ENCODE measurements at regions not wholly inside any gene's neighbourhood (a gene's known extent, or its start where the extent isn't known, plus 50 kb on each side); places are given as distances from the start of the nearest gene placed in this dataset.
A peak's percentile ranks its signal among the peaks of the same experiment; 100 is the strongest.
"Not testable (repeated sequence)": the region's sequence is repeated elsewhere in the genome, so short reads cannot be mapped to it uniquely, and the experiment has no call there.

DNA sequence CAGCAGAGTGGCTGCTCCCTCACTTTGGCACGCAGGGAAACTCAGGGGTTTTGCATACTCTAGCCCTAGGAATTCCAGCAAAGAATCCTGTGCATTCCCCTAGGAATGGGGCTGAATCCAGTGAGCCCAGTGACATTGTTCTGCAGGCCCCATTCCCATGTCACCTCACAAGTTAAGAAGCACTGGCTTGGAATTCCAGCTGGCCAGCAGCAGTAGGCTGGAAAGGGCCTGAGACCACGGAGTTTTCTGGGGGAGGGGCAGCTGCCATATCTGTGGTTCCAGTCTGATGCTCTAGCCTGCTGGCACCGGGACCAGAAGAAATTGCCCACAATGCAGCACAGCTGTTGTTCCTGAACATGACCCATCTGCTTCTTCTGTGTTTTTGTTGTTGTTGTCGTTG, 217.6 kb upstream of the DMRTA1 start:
- Histone ChIP-seq H3K4me3 (no peak overlapping the region), H3K36me3 (no peaks in the 10 kb centered on the region), H3K27ac (no peak overlapping the region), H3K27me3 (no peaks in the 10 kb centered on the region), H3K4me1 (no peaks in the 10 kb centered on the region), H3K9me3 (peaks cover 0 to 15% (median 9%) of the 10 kb centered on the region in 4 donors)
- TF ChIP-seq POLR2AphosphoS5 (IDR thresholded peaks at IDR 0.05) = no peak
- TF ChIP-seq POLR2A (IDR thresholded peaks at IDR 0.05) = no peak
- TF ChIP-seq EP300 (IDR thresholded peaks at IDR 0.05) = no peak
- TF ChIP-seq, protein P1, sequence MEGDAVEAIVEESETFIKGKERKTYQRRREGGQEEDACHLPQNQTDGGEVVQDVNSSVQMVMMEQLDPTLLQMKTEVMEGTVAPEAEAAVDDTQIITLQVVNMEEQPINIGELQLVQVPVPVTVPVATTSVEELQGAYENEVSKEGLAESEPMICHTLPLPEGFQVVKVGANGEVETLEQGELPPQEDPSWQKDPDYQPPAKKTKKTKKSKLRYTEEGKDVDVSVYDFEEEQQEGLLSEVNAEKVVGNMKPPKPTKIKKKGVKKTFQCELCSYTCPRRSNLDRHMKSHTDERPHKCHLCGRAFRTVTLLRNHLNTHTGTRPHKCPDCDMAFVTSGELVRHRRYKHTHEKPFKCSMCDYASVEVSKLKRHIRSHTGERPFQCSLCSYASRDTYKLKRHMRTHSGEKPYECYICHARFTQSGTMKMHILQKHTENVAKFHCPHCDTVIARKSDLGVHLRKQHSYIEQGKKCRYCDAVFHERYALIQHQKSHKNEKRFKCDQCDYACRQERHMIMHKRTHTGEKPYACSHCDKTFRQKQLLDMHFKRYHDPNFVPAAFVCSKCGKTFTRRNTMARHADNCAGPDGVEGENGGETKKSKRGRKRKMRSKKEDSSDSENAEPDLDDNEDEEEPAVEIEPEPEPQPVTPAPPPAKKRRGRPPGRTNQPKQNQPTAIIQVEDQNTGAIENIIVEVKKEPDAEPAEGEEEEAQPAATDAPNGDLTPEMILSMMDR (IDR thresholded peaks at IDR 0.05) = no peak
- DNase-seq = no peak
- ATAC-seq (ENCODE audit: low FRiP score in 2 of 2) = no peak
- WGBS, 2 donors = 74 to 94% methylated on average over 3 to 4 of the region's 4 CpGs

DNA sequence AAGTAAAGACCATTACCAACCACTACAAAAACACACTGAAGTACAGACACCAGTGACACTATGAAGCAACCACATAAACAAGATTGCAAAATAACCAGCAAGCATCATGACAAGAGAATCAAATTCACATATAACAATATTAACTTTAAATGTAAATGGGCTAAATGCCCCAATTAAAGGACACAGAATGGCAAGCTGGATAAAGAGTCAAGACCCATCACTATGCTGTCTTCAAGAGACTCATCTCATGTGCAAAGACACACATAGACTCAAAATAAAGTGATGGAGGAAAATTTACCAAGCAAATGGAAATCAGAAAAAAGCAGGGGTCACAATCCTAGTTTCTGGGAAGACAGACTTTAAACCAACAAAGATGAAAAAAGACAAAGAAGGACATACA, 215.3 kb upstream of the DMRTA1 start:
- not testable (repeated sequence) for ATAC-seq (ENCODE audit: low FRiP score in 2 of 2); DNase-seq; H3K27me3 ChIP-seq; H3K27ac ChIP-seq; H3K4me3 ChIP-seq; H3K4me1 ChIP-seq; H3K36me3 ChIP-seq
- peaks cover 0 to 13% (median 7%) of the 10 kb centered on the region in 4 donors for H3K9me3 ChIP-seq

DNA sequence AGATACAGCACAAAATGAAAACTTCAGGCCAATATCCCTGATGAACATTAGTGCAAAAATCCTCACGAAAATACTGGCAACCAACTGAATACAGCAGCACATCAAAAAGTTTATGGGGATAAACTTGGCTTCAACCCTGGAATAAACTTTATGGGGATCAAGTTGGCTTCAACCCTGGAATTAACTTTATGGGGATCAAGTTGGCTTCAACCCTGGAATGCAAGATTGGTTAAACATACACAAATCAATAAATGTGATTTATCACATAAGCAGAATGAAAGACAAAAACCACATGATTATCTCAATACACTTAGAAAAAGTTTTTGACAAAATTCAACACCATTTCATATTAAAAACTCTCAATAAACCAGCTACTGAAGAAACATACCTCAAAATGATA, 213.7 kb upstream of the DMRTA1 start:
- no peaks in the 10 kb centered on the region for H3K4me1 ChIP-seq
- no peak for ATAC-seq (ENCODE audit: low FRiP score in 2 of 2)
- no peak overlapping the region for H3K4me3 ChIP-seq
- peaks cover 0 to 13% (median 7%) of the 10 kb centered on the region in 4 donors for H3K9me3 ChIP-seq
- H3K27me3 ChIP-seq = no peaks in the 10 kb centered on the region
- TF ChIP-seq, protein P1 (IDR thresholded peaks at IDR 0.05) = no peak
- TF ChIP-seq POLR2AphosphoS5 (IDR thresholded peaks at IDR 0.05) (no peak), EP300 (IDR thresholded peaks at IDR 0.05) (no peak), POLR2A (IDR thresholded peaks at IDR 0.05) (no peak)
- H3K27ac ChIP-seq = no peak overlapping the region
- 84 to 90% methylated on average over 1 of the region's 1 CpG for WGBS, 2 donors
- H3K36me3 ChIP-seq = no peaks in the 10 kb centered on the region
- no peak for DNase-seq

DNA sequence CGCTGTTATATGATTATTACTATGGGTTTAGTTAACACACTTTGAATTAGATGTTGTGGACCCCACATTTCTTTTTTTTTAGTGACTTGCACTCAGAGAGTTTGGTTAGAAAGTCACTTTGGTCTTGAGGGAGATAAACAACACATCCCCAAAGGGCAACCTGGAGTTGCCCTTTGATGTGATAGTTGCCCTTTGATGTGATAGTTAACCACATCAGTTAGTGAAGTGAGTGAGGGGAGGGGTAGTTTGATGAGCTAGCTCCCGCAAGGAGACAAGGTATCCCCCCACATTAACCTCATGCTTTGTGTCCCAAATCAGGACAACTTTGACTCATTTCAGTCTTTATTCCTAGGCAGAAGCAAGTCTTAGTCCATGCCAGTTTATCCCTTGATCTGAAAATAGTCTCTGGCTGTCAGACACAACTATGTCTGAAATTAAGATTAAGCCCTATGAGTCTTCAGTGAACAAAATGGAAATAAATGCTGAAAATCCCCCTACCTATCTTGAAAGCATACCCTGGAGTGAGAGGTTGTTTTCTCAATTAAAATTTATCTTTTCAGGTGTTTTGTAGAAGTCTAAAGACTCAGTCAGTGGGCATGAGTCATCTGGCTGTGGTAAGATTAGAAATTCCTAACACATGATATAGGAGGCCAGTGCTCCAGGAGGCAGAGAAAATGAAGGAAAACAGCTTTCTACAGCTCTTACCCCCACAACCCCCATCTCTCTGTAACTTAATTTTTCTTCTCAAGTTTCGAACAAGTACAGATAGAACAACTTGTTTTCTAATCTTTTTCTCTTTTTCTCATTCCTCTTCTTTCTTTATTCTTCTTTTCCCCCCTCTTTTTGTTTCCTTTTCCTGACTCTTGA, 208.9 kb upstream of the DMRTA1 start:
- no peaks in the 10 kb centered on the region for H3K9me3 ChIP-seq
- H3K4me1 ChIP-seq = peaks cover 0 to 3% (median 0%) of the 10 kb centered on the region in 4 donors
- no peak for DNase-seq
- no peak overlapping the region for H3K27ac ChIP-seq
- TF ChIP-seq, protein P1 (IDR thresholded peaks at IDR 0.05) = no peak
- TF ChIP-seq POLR2A (IDR thresholded peaks at IDR 0.05) (no peak), POLR2AphosphoS5 (IDR thresholded peaks at IDR 0.05) (no peak), EP300 (IDR thresholded peaks at IDR 0.05) (no peak)
- no peaks in the 10 kb centered on the region for H3K36me3 ChIP-seq
- WGBS, 2 donors = 87 to 91% methylated on average over 3 of the region's 3 CpGs
- no peaks in the 10 kb centered on the region for H3K27me3 ChIP-seq
- peak in 1 of 2 donors; percentile 76 for ATAC-seq (ENCODE audit: low FRiP score in 2 of 2)
- H3K4me3 ChIP-seq = no peak overlapping the region

DNA sequence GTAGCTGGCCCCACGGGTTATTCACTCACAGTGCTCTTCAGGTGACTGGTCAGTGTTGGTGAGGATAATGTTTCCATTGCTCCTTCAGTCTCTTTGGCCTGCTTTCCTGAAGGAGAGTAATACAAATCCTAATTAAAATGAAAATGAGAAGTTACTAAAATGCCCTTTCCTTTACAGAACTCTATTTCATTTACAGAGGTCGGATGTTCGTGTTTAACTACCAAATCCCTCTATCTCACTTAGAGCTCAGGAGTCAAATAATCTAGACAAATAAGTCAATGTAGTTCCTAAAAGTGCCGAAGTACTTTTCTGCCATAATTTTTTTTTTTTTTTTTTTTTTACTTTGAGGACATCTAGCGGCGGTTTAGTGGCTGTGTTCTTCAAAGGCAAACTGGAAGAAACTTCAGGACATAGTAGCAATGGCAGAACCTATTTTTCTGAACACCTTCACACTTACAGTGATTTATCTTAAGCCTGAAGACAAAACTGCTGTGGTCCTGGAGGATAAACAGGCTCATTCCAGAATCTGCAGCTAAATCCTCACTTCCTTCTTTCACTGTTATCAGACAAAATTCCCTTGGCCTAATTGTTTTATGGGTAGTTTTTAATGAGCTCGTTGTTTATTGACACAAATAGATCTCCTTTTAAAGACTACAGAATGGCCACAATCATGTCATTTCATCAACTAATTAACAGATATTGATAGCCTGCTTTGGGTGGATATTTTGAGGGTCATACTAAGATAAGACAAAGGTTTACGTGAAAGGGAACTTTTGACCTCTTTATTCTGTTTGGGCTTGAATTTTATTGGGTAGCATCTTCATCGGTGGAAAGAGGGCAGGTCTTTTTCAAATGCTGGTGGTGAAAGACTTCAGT, 207.6 kb upstream of the DMRTA1 start:
- Histone ChIP-seq H3K9me3 (no peaks in the 10 kb centered on the region), H3K27me3 (no peaks in the 10 kb centered on the region), H3K36me3 (no peaks in the 10 kb centered on the region), H3K27ac (no peak overlapping the region), H3K4me3 (no peak overlapping the region), H3K4me1 (peaks cover 0 to 3% (median 0%) of the 10 kb centered on the region in 4 donors)
- TF ChIP-seq EP300 (IDR thresholded peaks at IDR 0.05) (no peak), POLR2AphosphoS5 (IDR thresholded peaks at IDR 0.05) (no peak), POLR2A (IDR thresholded peaks at IDR 0.05) (no peak)
- TF ChIP-seq, protein P1 (IDR thresholded peaks at IDR 0.05) = peak in 3 of 6 experiments; percentile 6 to 25 (median 9)
- DNase-seq (no peak), ATAC-seq (ENCODE audit: low FRiP score in 2 of 2) (peak in 1 of 2 donors; percentile 62)
- WGBS, 2 donors = 28 to 30% methylated on average over 9 of the region's 9 CpGs

Data from upper lobe of left lung (tissue), 6 donors.